Tibial artery (tissue), 4 donors: ENCODE measurements at regions not wholly inside any gene's neighbourhood (a gene's known extent, or its start where the extent isn't known, plus 50 kb on each side); places are given as distances from the start of the nearest gene placed in this dataset.

ENCODE experiments used
- DNase-seq, 2 donors: peaks; one replicate each; pipeline ENCODE4 v3.0.0-alpha.2; 2019
- H3K27ac ChIP-seq, 2 donors: fragments of 200-600 bp; sonication (generic) in 1 of 2; 1 replicate in 1 of 2; 2 replicates in 1 of 2; pipeline ENCODE4 v1.5.1; 2018 to 2019; ENCODE audit warnings: mild to moderate bottlenecking in 1 of 2
- H3K27me3 ChIP-seq, 2 donors: fragments of 200-600 bp; sonication (generic) in 1 of 2; one replicate each; pipeline versions ENCODE4 v1.5.1 to v1.6.0; 2016 to 2019
- H3K36me3 ChIP-seq, 3 donors: fragments of 200-600 bp; sonication (generic) in 2 of 3; one replicate each; pipeline ENCODE4 v1.5.1; 2016 to 2019; ENCODE audit warnings: mild to moderate bottlenecking in 2 of 3
- H3K4me1 ChIP-seq, 4 donors: fragments of 200-600 bp; sonication (generic) in 2 of 4; 1 replicate in 3 of 4; 2 replicates in 1 of 4; pipeline ENCODE4 v1.5.1; 2016 to 2019
- H3K4me3 ChIP-seq, 2 donors: fragments of 200-600 bp; sonication (generic) in 1 of 2; 1 replicate in 1 of 2; 2 replicates in 1 of 2; pipeline ENCODE4 v1.5.1; 2018 to 2019; ENCODE audit warnings: mild to moderate bottlenecking in 2 of 2
- H3K9me3 ChIP-seq, 3 donors: fragments of 200-600 bp; sonication (generic) in 1 of 3; one replicate each; pipeline ENCODE4 v1.5.1; 2016 to 2019
- intact Hi-C: fragments of 100-400 bp; cut with DNase I; formaldehyde crosslinking; loops from one replicate; pipeline ENCODE4 v1.15.0; 2023; ENCODE audit warnings: low total_unique reads
- TF ChIP-seq, protein P1 (sequence below), 2 experiments: fragments of 200-600 bp in 1 of 2; fragments of 450-650 bp in 1 of 2; IDR thresholded peaks; one replicate each; pipeline ENCODE4 v1.5.1; 2017 to 2019; ENCODE audit warnings: antibody characterized with exemption in 2 of 2, mild to moderate bottlenecking in 1 of 2, moderate library complexity in 1 of 2

DNA sequence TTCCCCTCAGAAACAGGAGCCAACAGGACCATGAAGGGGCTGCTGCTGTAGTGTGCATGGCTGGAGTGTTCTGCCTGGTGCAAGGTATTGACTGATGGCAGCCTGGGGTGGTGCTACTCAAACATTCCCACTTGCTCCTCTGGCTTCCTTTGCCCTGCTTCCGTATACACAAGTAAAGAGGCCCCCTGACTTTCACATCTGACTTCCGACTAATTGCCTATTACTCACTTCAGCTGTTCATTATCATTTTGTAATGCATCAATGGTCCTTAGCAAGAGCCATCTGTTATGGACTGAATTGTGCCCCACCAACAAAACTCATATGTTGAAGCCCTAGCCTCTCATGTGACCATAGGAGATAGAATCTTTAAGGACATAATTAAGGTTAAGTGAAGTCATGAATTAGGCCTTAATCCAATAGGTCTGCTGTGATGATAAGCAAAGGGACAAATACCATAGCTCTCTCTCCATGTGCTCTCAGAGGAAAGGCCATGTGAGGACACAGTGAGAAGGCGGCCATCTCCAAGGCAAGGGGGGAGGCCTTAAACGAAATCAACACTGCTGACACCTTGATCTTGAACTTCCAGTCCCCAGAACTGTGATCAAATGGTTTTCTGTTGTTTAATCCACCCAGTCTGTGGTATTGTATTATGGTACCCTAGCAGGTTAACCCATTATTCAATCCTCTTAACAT, 122.5 kb upstream of the CLNK start:
- H3K9me3 ChIP-seq, result peaks cover 0 to 9% (median 0%) of the 10 kb centered on the region in 3 donors
- H3K4me1 ChIP-seq, result no peaks in the 10 kb centered on the region
- intact Hi-C loops, result no loop called here
- no peaks in the 10 kb centered on the region for H3K27me3 ChIP-seq
- H3K36me3 ChIP-seq, result no peaks in the 10 kb centered on the region
- TF ChIP-seq, protein P1, sequence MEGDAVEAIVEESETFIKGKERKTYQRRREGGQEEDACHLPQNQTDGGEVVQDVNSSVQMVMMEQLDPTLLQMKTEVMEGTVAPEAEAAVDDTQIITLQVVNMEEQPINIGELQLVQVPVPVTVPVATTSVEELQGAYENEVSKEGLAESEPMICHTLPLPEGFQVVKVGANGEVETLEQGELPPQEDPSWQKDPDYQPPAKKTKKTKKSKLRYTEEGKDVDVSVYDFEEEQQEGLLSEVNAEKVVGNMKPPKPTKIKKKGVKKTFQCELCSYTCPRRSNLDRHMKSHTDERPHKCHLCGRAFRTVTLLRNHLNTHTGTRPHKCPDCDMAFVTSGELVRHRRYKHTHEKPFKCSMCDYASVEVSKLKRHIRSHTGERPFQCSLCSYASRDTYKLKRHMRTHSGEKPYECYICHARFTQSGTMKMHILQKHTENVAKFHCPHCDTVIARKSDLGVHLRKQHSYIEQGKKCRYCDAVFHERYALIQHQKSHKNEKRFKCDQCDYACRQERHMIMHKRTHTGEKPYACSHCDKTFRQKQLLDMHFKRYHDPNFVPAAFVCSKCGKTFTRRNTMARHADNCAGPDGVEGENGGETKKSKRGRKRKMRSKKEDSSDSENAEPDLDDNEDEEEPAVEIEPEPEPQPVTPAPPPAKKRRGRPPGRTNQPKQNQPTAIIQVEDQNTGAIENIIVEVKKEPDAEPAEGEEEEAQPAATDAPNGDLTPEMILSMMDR (IDR thresholded peaks at IDR 0.05), result no peak
- H3K4me3 ChIP-seq, result no peak overlapping the region
- DNase-seq, result no peak
- H3K27ac ChIP-seq, result no peak overlapping the region

DNA sequence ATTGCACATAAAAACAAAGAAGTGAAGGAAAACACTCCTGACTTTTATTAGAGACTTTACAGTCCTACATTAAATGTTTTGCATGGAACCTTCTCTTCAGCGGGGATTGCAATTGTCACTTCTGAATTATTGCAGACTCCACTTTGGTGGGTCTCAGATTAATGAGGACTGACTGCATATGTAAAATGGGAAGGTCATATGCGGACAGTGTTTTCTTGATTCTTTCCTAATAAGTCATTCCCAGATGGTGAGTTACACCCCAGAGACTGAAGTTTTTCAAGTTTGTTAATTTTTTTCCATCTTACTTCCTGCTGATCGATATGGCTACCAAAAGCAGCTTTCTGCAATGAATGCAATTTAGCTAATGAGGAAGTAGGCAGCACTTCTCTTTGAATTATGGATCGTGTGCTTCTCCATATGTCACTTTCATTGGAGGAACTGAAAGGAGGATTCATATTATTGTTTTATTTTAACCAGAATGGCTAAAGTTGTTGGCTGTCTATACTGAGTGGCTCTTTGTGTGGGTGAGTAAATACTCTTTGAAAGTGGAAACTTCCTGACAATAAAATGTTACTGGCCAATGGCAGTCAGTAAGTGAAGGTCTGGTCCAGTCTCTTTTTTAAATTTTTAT, 119.3 kb upstream of the CLNK start:
- Histone ChIP-seq H3K4me3 (no peak overlapping the region), H3K27ac (no peak overlapping the region), H3K36me3 (no peaks in the 10 kb centered on the region), H3K4me1 (peaks cover 0 to 8% (median 0%) of the 10 kb centered on the region in 4 donors), H3K9me3 (peaks cover 0 to 9% (median 0%) of the 10 kb centered on the region in 3 donors), H3K27me3 (no peaks in the 10 kb centered on the region)
- TF ChIP-seq, protein P1 (IDR thresholded peaks at IDR 0.05), result no peak
- DNase-seq, result no peak
- intact Hi-C loops, result no loop called here

DNA sequence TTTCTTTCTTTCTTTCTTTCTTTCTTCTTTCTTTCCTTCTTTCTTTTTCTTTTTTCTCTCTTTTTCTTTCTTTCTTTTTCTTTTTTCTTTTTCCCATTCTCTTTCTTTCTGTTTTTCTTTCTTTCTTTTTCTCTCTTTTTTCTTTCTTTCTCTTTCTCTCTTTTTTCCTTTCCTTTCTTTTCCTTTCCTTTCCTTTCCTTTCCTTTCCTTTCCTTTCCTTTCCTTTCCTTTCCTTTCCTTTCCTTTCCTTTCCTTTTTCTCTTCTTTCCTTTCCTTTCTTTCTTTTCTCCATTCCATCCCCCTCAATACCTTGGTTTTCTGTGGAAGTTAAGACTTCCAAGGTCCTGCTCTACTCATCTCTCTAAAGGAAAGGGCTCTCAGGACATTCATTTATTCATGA, 102.8 kb upstream of the CLNK start:
- H3K4me3 ChIP-seq, result no peak overlapping the region
- TF ChIP-seq, protein P1 (IDR thresholded peaks at IDR 0.05), result no peak
- H3K27ac ChIP-seq, result no peak overlapping the region
- H3K27me3 ChIP-seq, result no peaks in the 10 kb centered on the region
- H3K9me3 ChIP-seq, result no peaks in the 10 kb centered on the region
- no peak for DNase-seq
- no peaks in the 10 kb centered on the region for H3K36me3 ChIP-seq
- peaks cover 0 to 11% (median 0%) of the 10 kb centered on the region in 4 donors for H3K4me1 ChIP-seq
- intact Hi-C loops, result no loop called here

DNA sequence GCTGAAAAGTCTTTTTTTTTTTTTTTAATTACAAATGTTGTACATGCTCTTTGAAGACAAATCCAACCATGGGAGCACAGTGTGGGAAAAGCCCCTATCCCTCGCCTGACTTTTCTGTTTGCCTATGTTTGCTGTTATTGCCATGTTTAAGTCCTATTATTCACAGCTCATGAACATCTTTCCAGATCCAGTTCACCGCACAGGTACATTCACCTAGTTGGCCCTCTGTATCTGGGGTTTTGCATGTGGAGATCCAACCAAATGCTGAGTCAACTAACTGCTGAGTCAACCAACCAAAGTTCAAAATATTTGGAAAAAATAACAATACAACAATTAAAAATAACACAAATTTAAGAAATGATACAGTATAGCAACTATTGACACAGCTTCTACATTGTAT, 100.1 kb upstream of the CLNK start:
- intact Hi-C loops, result no loop called here
- TF ChIP-seq, protein P1 (IDR thresholded peaks at IDR 0.05), result no peak
- DNase-seq, result no peak
- no peaks in the 10 kb centered on the region for H3K36me3 ChIP-seq
- H3K27me3 ChIP-seq, result no peaks in the 10 kb centered on the region
- no peaks in the 10 kb centered on the region for H3K9me3 ChIP-seq
- no peak overlapping the region for H3K4me3 ChIP-seq
- H3K27ac ChIP-seq, result no peak overlapping the region
- H3K4me1 ChIP-seq, result peaks cover 0 to 11% (median 0%) of the 10 kb centered on the region in 4 donors

DNA sequence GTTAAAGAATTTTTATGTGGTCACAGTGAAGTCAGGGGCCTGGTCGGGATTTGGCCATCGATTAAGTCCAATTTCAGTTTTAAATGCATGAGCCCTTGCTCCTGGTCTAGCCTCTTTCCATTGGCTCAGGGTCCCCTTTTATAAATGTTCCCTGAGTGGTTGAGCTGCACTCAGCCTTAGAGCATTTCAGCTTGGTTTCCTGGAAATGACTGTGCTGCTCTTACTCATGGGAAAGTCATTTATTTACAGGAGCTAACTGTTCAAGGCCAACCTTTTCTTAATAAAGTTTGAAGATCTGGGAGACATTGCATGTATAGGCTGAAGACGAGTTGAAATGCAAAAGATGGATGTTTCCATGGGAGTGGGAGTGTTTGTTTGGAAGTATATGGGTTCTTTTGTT, 98.8 kb upstream of the CLNK start:
- no peak for DNase-seq
- intact Hi-C loops, result no loop called here
- Histone ChIP-seq H3K27ac (no peak overlapping the region), H3K9me3 (no peaks in the 10 kb centered on the region), H3K36me3 (no peaks in the 10 kb centered on the region), H3K27me3 (no peaks in the 10 kb centered on the region), H3K4me3 (no peak overlapping the region), H3K4me1 (peaks cover 0 to 11% (median 0%) of the 10 kb centered on the region in 4 donors)
- TF ChIP-seq, protein P1 (IDR thresholded peaks at IDR 0.05), result no peak
